ENCODE measurements at regions not wholly inside any gene's neighbourhood (a gene's known extent, or its start where the extent isn't known, plus 50 kb on each side); places are given as distances from the start of the nearest gene placed in this dataset.
"Not testable (repeated sequence)": the region's sequence is repeated elsewhere in the genome, so short reads cannot be mapped to it uniquely, and the experiment has no call there.

DNA sequence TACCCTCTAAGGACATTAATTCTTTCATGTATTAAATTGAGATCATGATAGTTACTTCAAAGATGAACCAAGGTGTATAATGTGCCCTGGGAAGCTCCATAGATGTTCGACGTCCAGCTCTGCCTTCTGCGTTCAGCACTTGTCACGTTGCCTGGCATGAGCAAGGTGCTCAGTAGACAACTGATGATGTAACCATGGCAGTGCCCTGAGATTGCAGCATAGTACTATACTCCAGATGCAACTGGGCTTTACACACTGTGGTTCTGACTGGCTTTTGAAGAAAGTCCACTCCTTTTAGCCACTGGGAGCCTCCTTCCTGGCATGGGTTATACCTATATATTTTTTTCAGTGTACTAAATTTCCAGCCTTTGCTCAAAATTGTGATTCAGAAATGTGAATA, 355.8 kb upstream of the SORCS1 start:
- no peaks in the 10 kb centered on the region for H3K4me1 ChIP-seq (ENCODE audit: control insufficient read depth in 1 of 2, insufficient read depth in 2 of 2, low read length in 2 of 2)
- H3K4me3 ChIP-seq (ENCODE audit: low read depth in 1 of 2, low read length in 2 of 2): no peak overlapping the region
- H3K9me3 ChIP-seq (ENCODE audit: control insufficient read depth in 1 of 2, low read length in 2 of 2): no peaks in the 10 kb centered on the region
- no peaks in the 10 kb centered on the region for H3K36me3 ChIP-seq (ENCODE audit: control insufficient read depth in 1 of 2, insufficient read depth in 2 of 2, low read length in 2 of 2)
- no peak overlapping the region for H3K27ac ChIP-seq (ENCODE audit: low read depth, low read length)
- H3K27me3 ChIP-seq (ENCODE audit: control insufficient read depth in 1 of 2, insufficient read depth in 2 of 2, low read length in 2 of 2): no peaks in the 10 kb centered on the region
- no peak overlapping the region for H3K9ac ChIP-seq (ENCODE audit: low read depth in 1 of 2, low read length in 2 of 2)

DNA sequence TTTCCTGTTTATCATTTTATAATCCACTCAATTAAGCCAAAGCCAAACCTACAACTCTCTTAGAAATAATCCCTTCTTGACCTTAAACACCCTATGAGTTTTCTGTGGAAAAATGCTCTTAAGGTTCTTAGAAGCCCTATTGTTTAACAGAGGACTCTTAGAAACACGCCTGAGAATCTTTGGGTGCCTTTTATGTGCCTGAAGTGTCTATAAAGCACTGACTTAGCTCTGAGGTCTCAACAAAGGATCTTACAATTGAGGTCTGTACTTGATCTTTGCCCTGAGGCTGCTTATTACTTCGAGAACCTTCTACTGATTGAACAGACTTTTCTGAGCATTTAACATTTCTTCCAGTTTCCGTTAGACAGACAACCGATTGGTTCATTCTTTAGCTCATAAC, 353.3 kb upstream of the SORCS1 start:
- Histone ChIP-seq H3K27ac (ENCODE audit: low read depth, low read length) (no peak overlapping the region), H3K36me3 (ENCODE audit: control insufficient read depth in 1 of 2, insufficient read depth in 2 of 2, low read length in 2 of 2) (no peaks in the 10 kb centered on the region), H3K4me3 (ENCODE audit: low read depth in 1 of 2, low read length in 2 of 2) (no peak overlapping the region), H3K27me3 (ENCODE audit: control insufficient read depth in 1 of 2, insufficient read depth in 2 of 2, low read length in 2 of 2) (no peaks in the 10 kb centered on the region), H3K9me3 (ENCODE audit: control insufficient read depth in 1 of 2, low read length in 2 of 2) (no peaks in the 10 kb centered on the region), H3K4me1 (ENCODE audit: control insufficient read depth in 1 of 2, insufficient read depth in 2 of 2, low read length in 2 of 2) (no peaks in the 10 kb centered on the region), H3K9ac (ENCODE audit: low read depth in 1 of 2, low read length in 2 of 2) (no peak overlapping the region)

DNA sequence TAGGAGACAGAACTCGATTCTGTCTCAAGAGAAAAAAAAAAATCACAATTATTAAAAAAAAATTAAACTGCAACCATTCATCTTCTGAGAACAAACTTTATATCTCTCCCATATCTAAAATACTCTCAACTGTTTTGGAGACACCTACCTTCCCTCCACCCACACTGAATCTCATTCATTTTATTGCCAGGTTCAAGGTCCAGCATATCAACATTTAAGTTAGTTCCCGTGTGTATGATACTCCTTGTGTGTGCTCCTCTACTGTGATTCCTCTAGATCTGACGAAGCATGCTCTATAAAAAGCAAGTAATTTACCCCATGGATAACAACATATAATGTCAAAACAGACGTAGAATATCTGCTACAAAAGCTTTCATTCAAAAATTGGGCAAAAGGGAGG, 351.8 kb upstream of the SORCS1 start:
- Histone ChIP-seq H3K27ac (ENCODE audit: low read depth, low read length) (no peak overlapping the region), H3K9me3 (ENCODE audit: control insufficient read depth in 1 of 2, low read length in 2 of 2) (no peaks in the 10 kb centered on the region), H3K4me1 (ENCODE audit: control insufficient read depth in 1 of 2, insufficient read depth in 2 of 2, low read length in 2 of 2) (no peaks in the 10 kb centered on the region), H3K27me3 (ENCODE audit: control insufficient read depth in 1 of 2, insufficient read depth in 2 of 2, low read length in 2 of 2) (no peaks in the 10 kb centered on the region), H3K36me3 (ENCODE audit: control insufficient read depth in 1 of 2, insufficient read depth in 2 of 2, low read length in 2 of 2) (no peaks in the 10 kb centered on the region), H3K9ac (ENCODE audit: low read depth in 1 of 2, low read length in 2 of 2) (no peak overlapping the region), H3K4me3 (ENCODE audit: low read depth in 1 of 2, low read length in 2 of 2) (no peak overlapping the region)

DNA sequence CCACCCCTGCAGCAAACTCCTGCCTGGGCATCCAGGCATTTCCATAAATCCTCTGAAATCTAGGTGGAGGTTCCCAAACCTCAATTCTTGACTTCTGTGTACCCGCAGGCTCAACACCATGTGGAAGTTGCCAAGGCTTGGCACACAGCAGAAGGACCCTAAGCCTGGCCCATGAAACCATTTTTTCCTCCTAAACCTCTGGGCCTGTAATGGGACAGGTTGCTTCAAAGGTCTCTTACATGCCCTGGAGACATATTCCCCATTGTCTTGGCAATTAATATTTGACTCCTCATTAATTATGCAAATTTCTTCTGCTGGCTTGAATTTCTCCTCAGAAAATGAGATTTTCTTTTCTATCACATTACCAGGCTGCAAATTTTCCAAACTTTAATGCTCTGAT, 339.5 kb upstream of the SORCS1 start:
- H3K4me3 ChIP-seq (ENCODE audit: low read depth in 1 of 2, low read length in 2 of 2); H3K27ac ChIP-seq (ENCODE audit: low read depth, low read length); H3K27me3 ChIP-seq (ENCODE audit: control insufficient read depth in 1 of 2, insufficient read depth in 2 of 2, low read length in 2 of 2); H3K4me1 ChIP-seq (ENCODE audit: control insufficient read depth in 1 of 2, insufficient read depth in 2 of 2, low read length in 2 of 2); H3K9ac ChIP-seq (ENCODE audit: low read depth in 1 of 2, low read length in 2 of 2); H3K9me3 ChIP-seq (ENCODE audit: control insufficient read depth in 1 of 2, low read length in 2 of 2); H3K36me3 ChIP-seq (ENCODE audit: control insufficient read depth in 1 of 2, insufficient read depth in 2 of 2, low read length in 2 of 2): not testable (repeated sequence)

DNA sequence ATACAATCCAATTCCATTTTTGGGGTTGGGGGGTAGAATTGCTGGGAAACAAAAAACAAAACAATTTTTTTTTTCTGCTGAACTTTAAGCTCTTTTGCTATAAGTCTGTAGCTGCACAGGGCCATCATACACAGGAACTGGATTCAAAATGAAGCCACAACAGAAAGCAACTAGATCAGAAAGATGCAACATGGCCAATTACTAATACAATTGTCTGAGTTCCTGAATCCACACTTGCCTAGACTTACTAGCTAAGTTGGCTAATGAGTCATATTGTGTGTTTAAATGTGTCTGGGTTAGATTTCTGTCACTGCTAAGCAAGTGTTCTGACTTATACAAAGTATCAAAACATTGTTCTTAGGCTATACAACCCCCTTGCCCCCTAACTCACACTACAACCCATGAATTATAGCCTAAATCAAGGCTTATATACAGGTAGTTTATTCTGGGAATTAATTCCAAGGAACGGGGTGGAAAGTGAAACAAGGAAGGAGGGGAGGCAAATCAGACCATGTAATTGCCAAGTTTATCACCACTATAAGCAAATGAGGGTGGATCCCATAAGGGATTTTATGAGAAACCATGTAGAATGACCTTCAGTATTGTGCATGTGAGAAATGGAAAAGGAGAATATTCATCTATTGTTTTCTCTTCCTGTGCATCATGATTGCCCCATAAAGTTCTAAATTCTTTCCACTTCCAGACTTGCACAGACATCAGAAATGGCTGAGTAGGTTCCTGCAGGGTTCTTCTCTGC, 337.9 kb upstream of the SORCS1 start:
- Histone ChIP-seq H3K9ac (ENCODE audit: low read depth in 1 of 2, low read length in 2 of 2) (no peak overlapping the region), H3K4me1 (ENCODE audit: control insufficient read depth in 1 of 2, insufficient read depth in 2 of 2, low read length in 2 of 2) (no peaks in the 10 kb centered on the region), H3K27me3 (ENCODE audit: control insufficient read depth in 1 of 2, insufficient read depth in 2 of 2, low read length in 2 of 2) (no peaks in the 10 kb centered on the region), H3K27ac (ENCODE audit: low read depth, low read length) (no peak overlapping the region), H3K36me3 (ENCODE audit: control insufficient read depth in 1 of 2, insufficient read depth in 2 of 2, low read length in 2 of 2) (no peaks in the 10 kb centered on the region), H3K9me3 (ENCODE audit: control insufficient read depth in 1 of 2, low read length in 2 of 2) (peaks cover 0 to 2% of the 10 kb centered on the region in 2 donors), H3K4me3 (ENCODE audit: low read depth in 1 of 2, low read length in 2 of 2) (no peak overlapping the region)

DNA sequence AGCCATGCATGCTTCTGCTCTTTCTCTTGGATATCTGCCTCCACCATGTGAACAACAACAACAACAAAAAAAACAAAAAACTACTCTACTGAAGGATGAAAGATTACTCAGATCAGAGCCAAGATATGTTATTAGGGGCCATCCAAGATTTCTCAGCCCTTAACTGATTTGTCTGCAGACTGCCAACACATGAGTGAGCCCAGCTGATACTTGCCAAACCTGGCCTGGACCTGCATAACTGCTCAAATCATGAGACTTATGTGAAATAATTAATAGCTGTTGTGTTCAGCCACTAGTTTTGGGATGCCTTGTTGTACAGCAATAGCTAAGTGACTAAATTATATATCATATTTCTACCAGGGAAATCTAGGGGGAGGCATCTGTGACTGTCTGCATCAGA, 334.5 kb upstream of the SORCS1 start:
- no peak overlapping the region for H3K9ac ChIP-seq (ENCODE audit: low read depth in 1 of 2, low read length in 2 of 2)
- H3K27ac ChIP-seq (ENCODE audit: low read depth, low read length): no peak overlapping the region
- no peaks in the 10 kb centered on the region for H3K36me3 ChIP-seq (ENCODE audit: control insufficient read depth in 1 of 2, insufficient read depth in 2 of 2, low read length in 2 of 2)
- no peak overlapping the region for H3K4me3 ChIP-seq (ENCODE audit: low read depth in 1 of 2, low read length in 2 of 2)
- H3K27me3 ChIP-seq (ENCODE audit: control insufficient read depth in 1 of 2, insufficient read depth in 2 of 2, low read length in 2 of 2): no peaks in the 10 kb centered on the region
- no peaks in the 10 kb centered on the region for H3K4me1 ChIP-seq (ENCODE audit: control insufficient read depth in 1 of 2, insufficient read depth in 2 of 2, low read length in 2 of 2)
- peaks cover 0 to 2% of the 10 kb centered on the region in 2 donors for H3K9me3 ChIP-seq (ENCODE audit: control insufficient read depth in 1 of 2, low read length in 2 of 2)

DNA sequence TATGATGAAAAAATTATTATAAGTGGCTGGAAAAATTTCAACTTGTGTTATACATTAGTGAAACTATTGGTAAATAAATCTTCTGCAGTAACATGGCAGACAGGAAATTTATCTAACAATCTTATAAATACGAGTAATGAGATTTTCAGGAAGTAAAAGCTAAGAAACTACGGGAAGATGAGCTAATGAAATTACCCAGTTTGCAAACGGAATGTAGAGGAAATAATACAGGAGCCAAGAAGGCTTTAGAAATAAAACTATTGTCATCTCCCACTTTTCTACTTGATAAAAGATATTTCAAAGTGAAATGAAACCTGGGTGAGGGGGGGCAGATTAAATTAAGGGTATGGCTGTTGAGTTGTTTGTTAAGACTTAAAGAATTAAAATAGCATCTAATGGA, 332.5 kb upstream of the SORCS1 start:
- Histone ChIP-seq H3K36me3 (ENCODE audit: control insufficient read depth in 1 of 2, insufficient read depth in 2 of 2, low read length in 2 of 2) (no peaks in the 10 kb centered on the region), H3K27ac (ENCODE audit: low read depth, low read length) (no peak overlapping the region), H3K27me3 (ENCODE audit: control insufficient read depth in 1 of 2, insufficient read depth in 2 of 2, low read length in 2 of 2) (no peaks in the 10 kb centered on the region), H3K4me1 (ENCODE audit: control insufficient read depth in 1 of 2, insufficient read depth in 2 of 2, low read length in 2 of 2) (no peaks in the 10 kb centered on the region), H3K9ac (ENCODE audit: low read depth in 1 of 2, low read length in 2 of 2) (no peak overlapping the region), H3K9me3 (ENCODE audit: control insufficient read depth in 1 of 2, low read length in 2 of 2) (no peaks in the 10 kb centered on the region), H3K4me3 (ENCODE audit: low read depth in 1 of 2, low read length in 2 of 2) (no peak overlapping the region)

DNA sequence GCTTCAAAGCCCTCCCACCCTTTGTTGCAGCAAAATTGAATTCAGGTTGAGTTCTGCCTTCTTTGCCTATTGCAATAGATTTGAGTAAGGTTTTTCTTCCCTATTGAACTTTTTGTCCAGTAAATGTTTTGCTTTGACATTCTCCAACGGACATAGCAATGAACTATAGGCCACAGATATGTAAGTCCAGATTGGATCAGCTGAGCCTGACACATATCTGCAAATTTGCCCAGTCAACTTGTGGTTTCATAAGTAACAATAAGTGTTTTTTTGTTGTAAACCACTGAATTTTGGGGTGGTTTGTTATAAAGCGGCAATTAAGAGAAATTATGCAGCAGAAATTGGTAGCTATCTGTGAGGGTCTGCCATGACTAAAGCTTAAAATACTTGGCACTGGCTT, 332.1 kb upstream of the SORCS1 start:
- Histone ChIP-seq H3K9ac (ENCODE audit: low read depth in 1 of 2, low read length in 2 of 2) (no peak overlapping the region), H3K9me3 (ENCODE audit: control insufficient read depth in 1 of 2, low read length in 2 of 2) (no peaks in the 10 kb centered on the region), H3K27me3 (ENCODE audit: control insufficient read depth in 1 of 2, insufficient read depth in 2 of 2, low read length in 2 of 2) (no peaks in the 10 kb centered on the region), H3K27ac (ENCODE audit: low read depth, low read length) (no peak overlapping the region), H3K4me1 (ENCODE audit: control insufficient read depth in 1 of 2, insufficient read depth in 2 of 2, low read length in 2 of 2) (no peaks in the 10 kb centered on the region), H3K4me3 (ENCODE audit: low read depth in 1 of 2, low read length in 2 of 2) (no peak overlapping the region), H3K36me3 (ENCODE audit: control insufficient read depth in 1 of 2, insufficient read depth in 2 of 2, low read length in 2 of 2) (no peaks in the 10 kb centered on the region)

DNA sequence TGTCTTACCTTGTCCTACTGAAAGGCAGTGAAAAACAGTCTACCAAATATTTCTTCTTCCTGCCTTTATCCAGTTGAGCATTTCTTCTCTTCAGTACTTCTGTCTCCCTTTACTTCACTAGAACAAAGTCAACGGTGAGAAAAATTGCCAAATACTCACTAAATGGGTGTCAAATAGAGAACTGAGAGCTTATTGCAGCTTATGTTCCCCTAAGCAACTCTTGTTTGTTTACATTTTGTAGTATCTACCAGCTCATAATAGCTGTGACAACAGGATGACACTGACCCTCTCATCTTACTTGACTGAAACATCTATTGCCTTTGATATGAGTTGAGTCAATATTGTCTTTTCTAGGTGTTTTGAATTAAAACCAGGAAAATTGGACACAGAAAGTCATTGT, 327.9 kb upstream of the SORCS1 start:
- H3K4me3 ChIP-seq (ENCODE audit: low read depth in 1 of 2, low read length in 2 of 2): no peak overlapping the region
- H3K9ac ChIP-seq (ENCODE audit: low read depth in 1 of 2, low read length in 2 of 2): no peak overlapping the region
- no peaks in the 10 kb centered on the region for H3K4me1 ChIP-seq (ENCODE audit: control insufficient read depth in 1 of 2, insufficient read depth in 2 of 2, low read length in 2 of 2)
- no peaks in the 10 kb centered on the region for H3K36me3 ChIP-seq (ENCODE audit: control insufficient read depth in 1 of 2, insufficient read depth in 2 of 2, low read length in 2 of 2)
- H3K9me3 ChIP-seq (ENCODE audit: control insufficient read depth in 1 of 2, low read length in 2 of 2): no peaks in the 10 kb centered on the region
- no peak overlapping the region for H3K27ac ChIP-seq (ENCODE audit: low read depth, low read length)
- H3K27me3 ChIP-seq (ENCODE audit: control insufficient read depth in 1 of 2, insufficient read depth in 2 of 2, low read length in 2 of 2): no peaks in the 10 kb centered on the region

DNA sequence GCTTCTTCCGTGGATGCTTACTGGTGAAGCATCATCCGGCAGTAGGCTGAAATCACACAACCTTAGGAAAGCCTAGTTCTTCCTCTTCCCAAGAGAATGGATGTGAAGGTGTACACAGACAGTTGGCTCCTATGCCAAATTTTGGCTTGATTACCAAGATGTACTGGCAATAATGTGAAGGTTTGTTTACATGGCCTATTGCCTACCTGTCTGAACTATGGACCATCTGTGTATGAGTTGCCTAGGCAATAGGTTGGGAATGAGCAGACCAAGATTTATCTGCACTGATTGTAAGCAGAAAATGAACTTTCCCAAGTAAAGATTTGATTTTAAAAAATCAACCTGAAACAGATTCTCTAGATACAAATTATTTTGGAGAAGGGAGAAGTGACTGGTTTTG, 325.9 kb upstream of the SORCS1 start:
- H3K27me3 ChIP-seq (ENCODE audit: control insufficient read depth in 1 of 2, insufficient read depth in 2 of 2, low read length in 2 of 2): no peaks in the 10 kb centered on the region
- H3K36me3 ChIP-seq (ENCODE audit: control insufficient read depth in 1 of 2, insufficient read depth in 2 of 2, low read length in 2 of 2): no peaks in the 10 kb centered on the region
- no peaks in the 10 kb centered on the region for H3K4me1 ChIP-seq (ENCODE audit: control insufficient read depth in 1 of 2, insufficient read depth in 2 of 2, low read length in 2 of 2)
- H3K9me3 ChIP-seq (ENCODE audit: control insufficient read depth in 1 of 2, low read length in 2 of 2): no peaks in the 10 kb centered on the region
- H3K4me3 ChIP-seq (ENCODE audit: low read depth in 1 of 2, low read length in 2 of 2): no peak overlapping the region
- H3K27ac ChIP-seq (ENCODE audit: low read depth, low read length): no peak overlapping the region
- H3K9ac ChIP-seq (ENCODE audit: low read depth in 1 of 2, low read length in 2 of 2): no peak overlapping the region

DNA sequence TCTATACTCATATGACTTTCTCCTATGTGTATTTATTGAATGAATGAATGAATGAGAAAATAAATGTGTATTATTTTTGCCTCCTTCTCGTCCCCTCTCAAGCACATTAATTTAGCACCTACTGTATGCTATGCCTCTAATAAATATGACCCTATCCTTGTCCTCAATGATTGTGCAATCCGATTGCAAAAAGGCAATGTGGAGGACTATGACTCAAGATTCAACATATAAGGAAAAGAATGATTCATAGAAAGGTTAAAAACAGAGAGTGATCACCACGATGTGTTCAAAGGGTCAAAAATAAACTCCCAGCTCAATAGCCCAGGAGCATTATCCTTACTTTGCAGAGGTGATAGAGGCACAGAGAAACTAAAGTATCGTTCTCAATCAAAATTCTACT, 322.8 kb upstream of the SORCS1 start:
- Histone ChIP-seq H3K27me3 (ENCODE audit: control insufficient read depth in 1 of 2, insufficient read depth in 2 of 2, low read length in 2 of 2) (no peaks in the 10 kb centered on the region), H3K4me1 (ENCODE audit: control insufficient read depth in 1 of 2, insufficient read depth in 2 of 2, low read length in 2 of 2) (no peaks in the 10 kb centered on the region), H3K9me3 (ENCODE audit: control insufficient read depth in 1 of 2, low read length in 2 of 2) (no peaks in the 10 kb centered on the region), H3K36me3 (ENCODE audit: control insufficient read depth in 1 of 2, insufficient read depth in 2 of 2, low read length in 2 of 2) (no peaks in the 10 kb centered on the region), H3K9ac (ENCODE audit: low read depth in 1 of 2, low read length in 2 of 2) (no peak overlapping the region), H3K4me3 (ENCODE audit: low read depth in 1 of 2, low read length in 2 of 2) (no peak overlapping the region), H3K27ac (ENCODE audit: low read depth, low read length) (no peak overlapping the region)

All from duodenal mucosa (tissue), 2 donors.